Head of caudate nucleus (tissue), 42 donors: ENCODE measurements at regions not wholly inside any gene's neighbourhood (a gene's known extent, or its start where the extent isn't known, plus 50 kb on each side); places are given as distances from the start of the nearest gene placed in this dataset.
"Not testable (repeated sequence)": the region's sequence is repeated elsewhere in the genome, so short reads cannot be mapped to it uniquely, and the experiment has no call there.

Experiments used
- DNase-seq, 42 donors: peaks; one replicate each; pipeline versions ENCODE4 v3.0.0 to v3.0.0-alpha.2; 2020 to 2021; ENCODE audit warnings: mixed read lengths in 7 of 42
- intact Hi-C: fragments of 100-400 bp; cut with DNase I; formaldehyde crosslinking; loops from one replicate; pipeline ENCODE4 v1.15.0; 2022

DNA sequence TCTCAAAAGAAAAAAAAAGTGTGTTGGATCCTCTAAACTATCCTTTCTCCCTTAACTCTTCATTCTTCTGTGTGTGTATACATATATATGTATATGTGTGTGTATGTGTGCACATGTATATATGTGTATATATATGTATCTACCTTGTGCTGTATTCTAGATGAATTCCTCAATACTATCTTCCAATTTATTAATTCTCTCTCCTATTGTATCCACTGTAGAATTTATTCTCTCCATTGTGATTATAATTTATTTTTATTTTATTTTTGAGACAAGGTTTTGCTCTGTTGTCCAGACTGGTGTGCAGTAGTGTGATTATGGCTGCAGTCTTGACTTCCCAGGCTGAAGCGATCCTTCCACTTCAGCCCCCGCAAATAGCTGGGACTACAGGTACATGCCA is 147.1 kb upstream of the ZNF618 start:
- no peak for DNase-seq
- intact Hi-C loops: no loop called here

DNA sequence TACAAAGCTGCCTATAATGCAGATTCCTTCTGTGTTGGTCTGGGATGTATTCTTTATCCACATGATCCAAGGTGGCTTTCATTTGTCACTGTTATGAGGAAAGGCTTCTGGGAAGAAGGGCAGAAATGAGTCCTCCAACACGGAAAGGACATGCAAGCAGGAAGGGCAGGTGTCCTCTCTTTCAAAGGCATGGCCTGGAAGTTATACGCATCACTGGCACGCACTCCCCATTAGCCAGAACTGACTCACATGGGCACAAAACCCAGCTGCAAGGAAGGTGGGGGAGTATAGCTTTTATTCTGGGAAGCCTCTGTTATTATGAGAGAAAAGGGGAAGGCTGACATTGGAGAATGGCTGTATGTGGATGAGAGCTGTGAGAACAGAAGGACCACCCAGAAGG is 141.3 kb upstream of the ZNF618 start:
- intact Hi-C loops: no loop called here
- peak in 1 of 42 donors; percentile 9 for DNase-seq

DNA sequence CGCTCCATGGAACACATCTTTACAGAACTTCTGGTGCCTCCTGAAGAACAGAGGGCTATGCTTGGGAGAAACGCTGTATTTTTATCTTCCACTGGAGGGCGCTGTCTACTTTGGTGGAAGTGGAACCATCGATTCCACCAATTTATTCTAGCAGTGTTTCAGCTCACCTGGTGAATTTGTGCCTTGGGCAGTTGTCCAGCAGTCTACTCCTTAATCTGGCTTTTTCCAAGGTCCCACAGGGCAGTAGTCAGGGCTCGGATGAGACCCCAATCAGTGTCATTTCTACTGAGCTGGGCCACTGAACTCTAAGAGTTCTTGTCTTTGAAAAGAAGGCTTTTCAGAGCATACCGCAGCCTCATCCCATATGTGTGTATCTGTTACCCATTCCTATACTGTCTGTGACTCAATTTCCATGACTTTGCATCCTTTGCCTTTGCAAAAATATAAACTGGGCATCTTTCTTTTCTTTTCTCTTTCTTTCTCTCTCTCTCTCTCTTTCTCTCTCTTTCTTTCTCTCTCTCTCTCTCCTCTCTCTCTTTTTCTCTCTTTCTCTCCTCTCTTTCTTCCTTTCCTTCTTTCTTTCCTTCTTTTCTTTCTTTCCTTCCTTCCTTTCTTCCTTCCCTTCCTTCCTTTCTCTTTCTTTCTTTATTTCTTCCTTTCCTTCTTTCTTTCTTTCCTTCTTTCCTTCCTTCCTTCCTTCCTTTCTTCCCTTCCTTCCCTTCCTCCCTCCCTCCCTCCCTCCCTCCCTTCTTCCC is 138.4 kb upstream of the ZNF618 start:
- intact Hi-C loops: no loop called here

DNA sequence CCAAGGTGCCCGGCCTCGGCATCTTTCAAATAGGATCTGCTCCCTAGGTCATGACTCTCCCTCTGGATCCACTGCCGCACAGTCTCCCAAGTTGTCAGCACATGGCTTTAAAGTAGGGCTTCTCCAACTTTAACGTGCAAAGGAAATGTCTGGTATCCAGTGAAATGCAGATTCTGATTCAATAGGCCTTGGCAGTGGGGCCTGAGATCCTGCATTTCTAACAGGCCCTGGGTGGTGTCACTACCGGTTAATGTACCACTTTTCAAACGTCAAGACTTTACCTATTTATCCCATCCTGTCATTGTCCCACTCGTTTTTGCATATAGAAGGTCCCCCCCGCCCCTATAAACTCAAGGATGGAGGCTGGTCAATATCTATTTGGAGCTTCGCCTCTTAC is 137.6 kb upstream of the ZNF618 start:
- no peak for DNase-seq
- intact Hi-C loops: no loop called here

More for the DNA sequence above, 138.4 kb upstream of the ZNF618 start:
- peak in 36 of 42 donors; percentile 3 to 80 (median 48) for DNase-seq

DNA sequence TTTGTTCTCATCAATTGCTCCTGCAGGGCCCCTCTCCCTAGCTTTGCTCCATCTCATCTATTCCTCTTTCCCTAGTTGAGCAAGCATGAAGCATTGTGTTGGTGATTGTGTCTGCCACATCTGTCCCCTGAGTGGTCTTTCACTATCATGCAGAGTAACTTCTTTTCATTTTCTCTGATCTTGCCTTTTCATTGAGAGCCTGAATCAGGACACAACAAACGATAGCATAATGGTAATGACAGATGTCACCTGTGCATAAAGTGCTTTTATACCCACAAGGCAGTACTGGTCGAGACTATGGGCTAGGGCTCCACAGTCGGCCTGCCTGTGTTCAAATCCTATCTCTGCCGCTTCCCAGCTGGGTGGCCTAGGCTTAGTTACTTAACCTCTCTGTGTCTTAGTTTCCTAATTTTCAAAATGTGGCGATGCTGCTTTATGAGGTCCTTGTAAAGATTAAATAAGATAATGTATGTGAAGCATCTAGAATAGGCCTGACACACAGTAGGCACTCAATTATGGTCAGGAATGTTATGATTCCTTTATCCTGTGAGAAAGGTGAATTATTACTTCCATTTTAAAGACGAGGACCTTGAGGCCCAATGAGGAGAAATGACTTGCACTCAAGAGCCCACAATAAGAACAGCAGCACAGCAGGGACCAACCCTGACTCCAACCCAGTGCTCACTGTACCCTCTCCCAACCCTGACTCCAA is 137.1 kb upstream of the ZNF618 start:
- intact Hi-C loops: no loop called here
- DNase-seq: no peak

DNA sequence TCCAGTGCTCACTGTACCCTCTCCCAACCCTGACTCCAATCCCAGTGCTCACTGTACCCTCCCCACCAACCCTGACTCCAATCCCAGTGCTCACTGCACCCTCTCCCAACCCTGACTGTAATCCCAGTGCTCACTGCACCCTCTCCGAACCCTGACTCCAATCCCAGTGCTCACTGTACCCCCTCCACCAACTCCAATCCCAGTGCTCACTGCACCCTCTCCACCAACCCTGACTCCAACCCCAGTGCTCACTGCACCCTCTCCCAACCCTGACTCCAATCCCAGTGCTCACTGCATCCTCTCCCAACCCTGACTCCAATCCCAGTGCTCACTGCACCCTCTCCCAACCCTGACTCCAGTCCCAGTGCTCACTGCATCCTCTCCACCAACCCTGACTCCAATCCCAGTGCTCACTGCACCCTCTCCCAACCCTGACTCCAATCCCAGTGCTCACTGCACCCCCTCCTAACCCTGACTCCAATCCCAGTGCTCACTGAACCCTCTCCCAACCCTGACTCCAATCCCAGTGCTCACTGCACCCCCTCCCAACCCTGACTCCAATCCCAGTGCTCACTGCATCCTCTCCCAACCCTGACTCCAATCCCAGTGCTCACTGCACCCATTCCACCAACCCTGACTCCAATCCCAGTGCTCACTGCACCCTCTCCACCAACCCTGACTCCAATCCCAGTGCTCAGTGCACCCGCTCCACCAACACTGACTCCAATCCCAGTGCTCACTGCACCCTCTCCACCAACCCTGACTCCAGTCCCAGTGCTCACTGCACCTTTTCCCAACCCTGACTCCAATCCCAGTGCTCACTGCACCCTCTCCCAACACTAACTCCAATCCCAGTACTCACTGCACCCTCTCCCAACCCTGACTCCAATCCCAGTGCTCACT is 136.3 kb upstream of the ZNF618 start:
- DNase-seq, intact Hi-C loops: not testable (repeated sequence)

DNA sequence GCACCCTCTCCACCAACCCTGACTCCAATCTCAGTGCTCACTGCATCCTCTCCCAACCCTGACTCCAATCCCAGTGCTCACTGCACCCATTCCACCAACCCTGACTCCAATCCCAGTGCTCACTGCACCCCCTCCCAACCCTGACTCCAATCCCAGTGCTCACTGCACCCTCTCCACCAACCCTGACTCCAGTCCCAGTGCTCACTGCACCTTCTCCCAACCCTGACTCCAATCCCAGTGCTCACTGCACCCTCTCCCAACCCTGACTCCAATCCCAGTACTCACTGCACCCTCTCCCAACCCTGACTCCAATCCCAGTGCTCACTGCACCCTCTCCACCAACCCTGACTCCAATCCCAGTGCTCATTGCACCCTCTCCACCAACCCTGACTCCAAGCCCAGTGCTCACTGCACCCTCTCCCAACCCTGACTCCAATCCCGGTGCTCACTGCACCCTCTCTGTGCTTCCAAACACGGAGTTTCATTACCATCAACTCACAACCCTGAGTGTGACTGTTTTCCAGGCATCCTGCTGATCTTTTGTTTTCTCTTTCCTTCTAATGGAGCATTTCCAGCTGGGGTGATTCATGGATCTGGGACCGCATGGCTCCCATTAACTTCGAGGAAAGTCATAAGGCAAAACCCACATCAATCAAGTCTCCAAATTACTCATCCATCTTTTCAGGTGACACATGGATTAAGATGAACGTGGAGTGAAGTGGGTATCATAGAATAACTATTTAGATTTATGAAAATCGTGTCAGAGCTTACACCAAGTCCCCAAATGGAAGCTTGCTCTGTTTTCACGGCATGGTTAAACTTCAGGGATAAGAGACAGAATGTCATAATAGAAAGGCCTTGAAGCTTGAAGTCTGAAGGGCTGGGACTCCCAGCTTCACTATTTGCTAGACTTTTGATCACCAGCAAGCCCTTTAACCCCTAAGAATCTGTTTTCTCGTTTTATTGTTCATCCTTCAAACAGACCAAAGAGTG is 135.3 kb upstream of the ZNF618 start:
- intact Hi-C loops, DNase-seq: not testable (repeated sequence)

DNA sequence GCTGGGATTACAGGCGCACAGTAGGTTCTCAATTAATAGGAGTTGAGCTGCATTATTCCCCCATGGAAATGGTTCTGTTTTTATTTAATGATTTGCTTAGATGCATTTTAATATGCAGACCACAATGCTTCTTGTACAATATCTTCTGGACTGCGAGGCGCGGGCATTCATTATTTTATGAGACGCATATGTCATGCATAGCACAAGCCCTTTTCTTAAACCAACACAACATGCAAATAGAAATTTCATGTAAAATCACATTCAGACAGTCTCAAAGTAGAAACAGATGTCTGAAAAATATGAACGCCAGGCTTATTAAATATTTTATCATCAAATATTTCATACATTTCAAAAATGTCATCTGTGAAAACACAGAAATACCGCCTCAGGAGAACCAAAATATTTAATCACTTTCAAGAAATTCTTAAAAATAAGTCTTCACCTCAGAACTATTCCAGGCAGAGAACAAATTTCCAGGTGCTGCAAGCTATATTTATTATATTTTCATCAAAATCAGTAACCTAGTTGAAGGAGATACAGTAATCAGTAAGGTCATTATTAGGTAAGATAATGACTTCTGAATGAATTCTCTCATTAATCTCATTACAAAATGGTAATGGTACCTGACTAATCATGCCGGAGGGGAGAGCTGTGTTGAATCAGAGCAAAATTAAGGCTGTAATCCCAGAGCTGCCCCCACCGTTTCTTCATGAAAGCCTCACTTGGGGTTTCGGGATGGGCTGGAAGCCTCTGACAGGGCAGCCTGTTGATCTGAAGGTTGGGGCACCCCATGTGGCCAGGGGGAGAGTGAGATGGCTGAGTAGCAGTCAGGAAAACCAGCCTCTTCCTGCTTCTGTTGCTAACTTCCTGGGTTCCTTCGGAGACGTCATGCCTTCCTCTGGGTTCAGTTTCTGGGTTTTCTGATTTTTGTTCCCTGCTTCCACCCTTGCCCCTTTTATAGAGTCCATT is 133.9 kb upstream of the ZNF618 start:
- no peak for DNase-seq
- intact Hi-C loops: no loop called here

DNA sequence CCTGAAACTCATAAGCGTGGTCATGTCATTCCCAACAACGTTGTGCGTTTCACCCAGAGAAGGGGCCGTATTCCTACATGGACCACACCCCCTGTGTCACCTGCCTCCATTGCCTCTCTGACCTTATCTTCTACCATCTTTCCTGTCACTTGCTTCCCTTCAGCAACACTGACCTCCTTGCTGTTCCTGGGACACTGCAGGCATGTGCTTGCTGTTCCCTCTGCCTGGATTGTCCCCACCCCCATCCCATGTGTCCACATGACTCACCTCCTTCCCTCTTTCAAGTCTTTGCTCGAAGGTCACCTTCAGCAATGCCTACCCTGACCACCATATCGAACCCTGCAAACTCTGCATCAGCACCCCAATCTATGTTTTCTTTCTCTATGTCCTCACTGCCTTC is 133.2 kb upstream of the ZNF618 start:
- no peak for DNase-seq
- intact Hi-C loops: no loop called here

DNA sequence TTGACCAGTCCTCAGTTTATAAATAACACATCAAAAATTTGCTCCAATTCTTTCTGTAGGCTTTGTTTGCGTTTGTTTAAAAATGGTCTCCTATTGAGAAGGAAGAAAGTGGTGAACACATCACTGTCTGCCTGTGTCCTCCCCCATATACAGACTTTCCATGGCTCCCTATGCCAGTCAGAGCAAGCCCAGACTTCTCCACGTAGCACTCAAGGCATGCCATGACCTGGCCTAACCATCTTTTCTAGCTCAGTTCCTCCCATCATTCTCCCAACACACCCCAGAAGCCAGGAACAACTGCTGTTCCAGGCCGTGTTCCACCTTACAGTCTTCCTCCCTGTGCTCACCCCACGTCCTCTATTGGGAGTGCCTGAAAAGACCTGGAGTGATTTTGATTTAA is 129.6 kb upstream of the ZNF618 start:
- intact Hi-C loops: no loop called here
- no peak for DNase-seq

DNA sequence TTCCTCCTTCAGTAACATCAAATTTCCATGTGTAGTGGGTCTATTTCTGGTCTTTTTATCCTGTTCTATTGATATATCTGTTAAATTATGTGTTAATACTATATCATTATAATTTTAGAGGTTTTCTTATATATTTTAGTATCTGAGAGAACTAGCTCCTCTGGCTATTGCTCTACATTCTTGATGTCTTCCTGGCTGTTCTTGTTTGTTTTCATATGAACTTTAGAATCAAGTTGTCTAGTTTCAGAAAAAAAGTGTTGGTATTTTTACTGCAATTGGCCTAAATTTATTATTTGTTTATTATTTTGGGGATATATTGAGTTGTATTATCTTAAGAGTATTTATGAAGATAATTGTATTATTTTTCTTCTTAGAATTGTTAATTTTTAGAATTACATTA is 128.0 kb upstream of the ZNF618 start:
- DNase-seq: no peak
- intact Hi-C loops: no loop called here

DNA sequence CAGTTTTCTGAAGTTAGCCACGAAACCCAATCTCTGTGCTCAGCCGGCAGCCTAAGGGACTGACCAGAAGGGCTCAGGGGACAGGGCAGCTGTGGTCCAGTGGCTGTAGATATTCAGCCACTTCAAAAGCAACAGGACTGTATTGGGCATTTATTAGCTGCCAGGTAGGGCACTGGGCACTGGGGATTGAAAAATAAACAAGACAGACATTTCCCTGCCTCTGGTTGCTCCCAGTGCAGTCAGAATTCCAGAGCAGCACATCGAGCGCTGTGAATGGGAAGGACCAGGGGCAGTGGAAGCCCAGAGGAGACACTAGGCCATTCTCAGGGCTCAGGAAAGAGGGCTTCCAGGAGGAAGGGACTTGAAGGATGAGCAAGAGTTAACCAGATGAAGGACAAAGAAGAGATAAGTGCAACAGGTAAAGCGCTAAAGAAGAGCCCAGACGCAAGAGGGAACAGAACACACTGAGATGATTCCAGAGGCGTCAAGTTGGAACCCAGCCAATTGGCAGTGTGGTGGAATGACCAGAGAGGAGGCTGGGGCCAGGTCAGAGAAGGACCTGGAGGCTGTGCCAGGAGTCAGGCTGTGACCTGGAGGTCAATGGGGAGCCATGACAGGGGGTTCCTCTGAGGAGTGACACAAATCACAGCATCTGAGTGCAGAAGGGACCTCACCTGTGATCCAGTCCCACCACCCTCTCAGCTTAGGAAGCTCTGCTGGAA is 122.5 kb upstream of the ZNF618 start:
- intact Hi-C loops: no loop called here
- DNase-seq: no peak

DNA sequence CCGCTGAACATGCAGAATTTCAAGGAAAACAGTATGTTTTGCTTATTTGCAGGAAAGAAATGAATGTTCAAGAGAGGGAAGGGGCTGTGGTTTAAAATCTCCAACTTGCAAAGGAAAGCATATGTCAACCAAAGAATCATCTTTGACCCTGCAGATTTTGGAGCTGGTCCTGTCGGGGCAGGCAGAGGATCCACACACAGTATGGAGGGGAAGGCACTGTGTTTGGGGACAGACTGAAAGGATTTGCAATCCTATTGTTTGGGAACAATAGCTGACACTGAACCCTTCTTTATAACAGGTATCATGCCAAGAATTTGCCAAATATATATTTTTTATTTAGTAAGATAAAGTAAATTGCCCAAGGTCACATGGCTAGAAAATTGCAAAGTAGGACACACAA is 121.4 kb upstream of the ZNF618 start:
- intact Hi-C loops: no loop called here

DNA sequence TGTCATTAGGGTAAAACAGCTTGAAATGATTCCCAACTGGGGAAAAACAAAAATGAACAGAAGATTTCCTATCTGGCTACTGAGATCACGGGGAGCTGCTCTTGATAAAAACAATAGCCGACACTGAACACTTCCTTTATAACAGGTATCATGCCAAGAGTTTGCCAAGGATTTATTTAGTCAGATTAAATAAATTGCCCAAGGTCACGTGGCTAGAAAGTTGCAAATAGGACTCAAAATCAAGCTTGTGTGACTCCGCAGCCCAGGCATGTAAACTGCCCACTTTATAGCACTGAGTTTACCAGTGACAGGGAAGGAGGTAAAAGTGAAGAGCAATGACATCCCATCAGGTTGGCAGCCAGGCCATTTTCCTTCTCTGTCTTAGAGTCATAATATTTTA is 120.7 kb upstream of the ZNF618 start:
- intact Hi-C loops: no loop called here

More for the DNA sequence above, 121.4 kb upstream of the ZNF618 start:
- no peak for DNase-seq

DNA sequence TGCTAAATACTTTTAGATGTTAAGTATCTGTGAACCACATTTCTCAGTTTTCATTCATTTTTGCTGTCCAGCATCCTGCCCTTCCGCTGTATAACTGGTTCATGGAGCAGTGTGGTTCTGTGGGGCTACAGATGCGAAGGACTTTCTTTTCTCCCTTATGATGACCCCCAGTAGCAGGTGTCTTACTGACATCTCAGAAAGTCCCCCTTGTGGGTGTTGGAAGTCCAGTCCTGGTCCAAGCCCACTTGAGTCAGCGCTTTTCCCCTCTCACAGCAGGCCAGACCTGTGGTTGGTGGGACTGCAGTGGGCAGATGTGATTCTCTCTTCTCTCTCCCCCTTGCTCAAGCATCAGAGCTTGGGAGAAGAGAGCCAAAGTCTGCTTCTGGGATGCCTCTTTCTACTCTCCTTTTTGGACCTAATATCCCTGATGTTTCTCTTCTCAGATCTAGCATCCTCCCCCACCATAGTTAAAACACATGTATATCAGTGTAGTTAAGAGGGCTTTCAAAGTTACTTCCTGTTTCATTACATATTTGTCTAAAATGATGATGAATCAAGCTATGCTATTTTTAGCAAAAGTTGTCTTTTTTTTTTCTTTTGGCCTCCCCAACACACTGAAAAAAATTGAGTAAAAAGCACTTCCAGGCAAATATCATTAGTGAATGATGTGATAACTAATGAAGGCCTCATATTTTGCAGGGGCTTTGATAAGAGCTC is 119.5 kb upstream of the ZNF618 start:
- intact Hi-C loops: no loop called here
- DNase-seq: no peak

More for the DNA sequence above, 120.7 kb upstream of the ZNF618 start:
- DNase-seq: no peak

DNA sequence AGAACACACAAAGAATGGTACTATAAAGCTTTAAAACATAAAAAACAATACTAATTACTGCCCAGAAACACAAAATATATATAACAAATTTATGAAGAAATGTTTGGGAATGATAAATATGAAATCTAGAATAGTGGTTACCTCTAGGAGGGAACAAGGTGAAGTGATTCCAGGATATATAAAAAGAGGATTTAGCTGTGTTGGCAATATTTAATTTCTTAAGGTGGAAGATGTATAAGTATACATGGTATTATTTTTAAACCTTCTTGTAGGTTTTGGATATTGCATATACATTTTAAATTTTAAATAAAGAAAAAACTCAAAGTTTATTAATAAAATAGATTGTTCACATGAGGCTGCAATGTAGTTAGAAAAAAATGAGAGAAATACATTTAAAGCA is 112.7 kb upstream of the ZNF618 start:
- DNase-seq: no peak
- intact Hi-C loops: no loop called here
